H1 (cell line): ENCODE measurements at regions not wholly inside any gene's neighbourhood (a gene's known extent, or its start where the extent isn't known, plus 50 kb on each side); places are given as distances from the start of the nearest gene placed in this dataset.

Source experiments
- CBX8 ChIP-seq: fragments of 300-800, 300-1000 bp; sonication (generic); IDR thresholded peaks from 2 replicates; pipeline ENCODE4 v1.7.1; 2016; ENCODE audit warnings: low read depth, low read length, borderline replicate concordance
- CHD2 ChIP-seq: IDR thresholded peaks from 2 replicates; pipeline ENCODE4 v1.6.1; 2012; ENCODE audit warnings: low read length, improper control_type of control experiment
- JUND ChIP-seq: IDR thresholded peaks from 2 replicates; pipeline ENCODE4 v1.6.1; 2011; ENCODE audit warnings: mild to moderate bottlenecking, improper control_type of control experiment, low read length
- KDM5A ChIP-seq: fragments of 200-600 bp; IDR thresholded peaks from 2 replicates; pipeline ENCODE4 v1.7.1; 2012; ENCODE audit warnings: mild to moderate bottlenecking, low read length, inconsistent platforms, mixed read lengths
- SRF ChIP-seq: IDR thresholded peaks from 2 replicates; pipeline ENCODE4 v1.6.1; 2011; ENCODE audit warnings: mild to moderate bottlenecking, low read depth, low read length, moderate library complexity
- TF ChIP-seq, protein P1 (sequence below): fragments of 300-600 bp; sonication (generic); IDR thresholded peaks from 2 replicates; pipeline ENCODE4 v1.7.1; 2012; ENCODE audit warnings: low read length, moderate library complexity, mild to moderate bottlenecking, inconsistent platforms; ENCODE audit not compliant: insufficient replicate concordance
- TF ChIP-seq, protein P2 (sequence below): IDR thresholded peaks from 2 replicates; pipeline ENCODE4 v1.6.1; 2012; ENCODE audit warnings: low read length, inconsistent platforms
- TF ChIP-seq, protein P3 (sequence below): IDR thresholded peaks from 2 replicates; pipeline ENCODE4 v1.6.1; 2012; ENCODE audit warnings: inconsistent platforms

DNA sequence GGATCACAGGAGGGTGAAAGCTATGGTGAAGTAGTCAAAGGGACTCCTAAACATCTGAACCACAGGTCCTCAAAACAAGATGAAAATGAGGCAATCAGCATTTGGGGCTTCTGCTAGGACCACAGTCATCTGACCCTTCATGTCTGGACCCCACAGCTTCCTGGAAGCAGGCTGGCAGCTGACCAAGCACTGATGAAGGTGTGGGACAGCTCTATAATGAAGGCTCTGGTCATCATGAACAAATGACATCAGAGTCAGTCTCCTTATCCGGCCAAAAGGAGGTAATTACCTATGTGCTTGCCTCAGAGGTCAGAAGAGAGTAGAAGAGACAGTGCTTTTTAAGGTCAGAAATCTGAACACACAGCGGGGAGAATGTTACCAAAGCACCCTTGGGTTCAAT lies 101.2 kb upstream of the GNAO1 start (continued):
- TF ChIP-seq, protein P1, sequence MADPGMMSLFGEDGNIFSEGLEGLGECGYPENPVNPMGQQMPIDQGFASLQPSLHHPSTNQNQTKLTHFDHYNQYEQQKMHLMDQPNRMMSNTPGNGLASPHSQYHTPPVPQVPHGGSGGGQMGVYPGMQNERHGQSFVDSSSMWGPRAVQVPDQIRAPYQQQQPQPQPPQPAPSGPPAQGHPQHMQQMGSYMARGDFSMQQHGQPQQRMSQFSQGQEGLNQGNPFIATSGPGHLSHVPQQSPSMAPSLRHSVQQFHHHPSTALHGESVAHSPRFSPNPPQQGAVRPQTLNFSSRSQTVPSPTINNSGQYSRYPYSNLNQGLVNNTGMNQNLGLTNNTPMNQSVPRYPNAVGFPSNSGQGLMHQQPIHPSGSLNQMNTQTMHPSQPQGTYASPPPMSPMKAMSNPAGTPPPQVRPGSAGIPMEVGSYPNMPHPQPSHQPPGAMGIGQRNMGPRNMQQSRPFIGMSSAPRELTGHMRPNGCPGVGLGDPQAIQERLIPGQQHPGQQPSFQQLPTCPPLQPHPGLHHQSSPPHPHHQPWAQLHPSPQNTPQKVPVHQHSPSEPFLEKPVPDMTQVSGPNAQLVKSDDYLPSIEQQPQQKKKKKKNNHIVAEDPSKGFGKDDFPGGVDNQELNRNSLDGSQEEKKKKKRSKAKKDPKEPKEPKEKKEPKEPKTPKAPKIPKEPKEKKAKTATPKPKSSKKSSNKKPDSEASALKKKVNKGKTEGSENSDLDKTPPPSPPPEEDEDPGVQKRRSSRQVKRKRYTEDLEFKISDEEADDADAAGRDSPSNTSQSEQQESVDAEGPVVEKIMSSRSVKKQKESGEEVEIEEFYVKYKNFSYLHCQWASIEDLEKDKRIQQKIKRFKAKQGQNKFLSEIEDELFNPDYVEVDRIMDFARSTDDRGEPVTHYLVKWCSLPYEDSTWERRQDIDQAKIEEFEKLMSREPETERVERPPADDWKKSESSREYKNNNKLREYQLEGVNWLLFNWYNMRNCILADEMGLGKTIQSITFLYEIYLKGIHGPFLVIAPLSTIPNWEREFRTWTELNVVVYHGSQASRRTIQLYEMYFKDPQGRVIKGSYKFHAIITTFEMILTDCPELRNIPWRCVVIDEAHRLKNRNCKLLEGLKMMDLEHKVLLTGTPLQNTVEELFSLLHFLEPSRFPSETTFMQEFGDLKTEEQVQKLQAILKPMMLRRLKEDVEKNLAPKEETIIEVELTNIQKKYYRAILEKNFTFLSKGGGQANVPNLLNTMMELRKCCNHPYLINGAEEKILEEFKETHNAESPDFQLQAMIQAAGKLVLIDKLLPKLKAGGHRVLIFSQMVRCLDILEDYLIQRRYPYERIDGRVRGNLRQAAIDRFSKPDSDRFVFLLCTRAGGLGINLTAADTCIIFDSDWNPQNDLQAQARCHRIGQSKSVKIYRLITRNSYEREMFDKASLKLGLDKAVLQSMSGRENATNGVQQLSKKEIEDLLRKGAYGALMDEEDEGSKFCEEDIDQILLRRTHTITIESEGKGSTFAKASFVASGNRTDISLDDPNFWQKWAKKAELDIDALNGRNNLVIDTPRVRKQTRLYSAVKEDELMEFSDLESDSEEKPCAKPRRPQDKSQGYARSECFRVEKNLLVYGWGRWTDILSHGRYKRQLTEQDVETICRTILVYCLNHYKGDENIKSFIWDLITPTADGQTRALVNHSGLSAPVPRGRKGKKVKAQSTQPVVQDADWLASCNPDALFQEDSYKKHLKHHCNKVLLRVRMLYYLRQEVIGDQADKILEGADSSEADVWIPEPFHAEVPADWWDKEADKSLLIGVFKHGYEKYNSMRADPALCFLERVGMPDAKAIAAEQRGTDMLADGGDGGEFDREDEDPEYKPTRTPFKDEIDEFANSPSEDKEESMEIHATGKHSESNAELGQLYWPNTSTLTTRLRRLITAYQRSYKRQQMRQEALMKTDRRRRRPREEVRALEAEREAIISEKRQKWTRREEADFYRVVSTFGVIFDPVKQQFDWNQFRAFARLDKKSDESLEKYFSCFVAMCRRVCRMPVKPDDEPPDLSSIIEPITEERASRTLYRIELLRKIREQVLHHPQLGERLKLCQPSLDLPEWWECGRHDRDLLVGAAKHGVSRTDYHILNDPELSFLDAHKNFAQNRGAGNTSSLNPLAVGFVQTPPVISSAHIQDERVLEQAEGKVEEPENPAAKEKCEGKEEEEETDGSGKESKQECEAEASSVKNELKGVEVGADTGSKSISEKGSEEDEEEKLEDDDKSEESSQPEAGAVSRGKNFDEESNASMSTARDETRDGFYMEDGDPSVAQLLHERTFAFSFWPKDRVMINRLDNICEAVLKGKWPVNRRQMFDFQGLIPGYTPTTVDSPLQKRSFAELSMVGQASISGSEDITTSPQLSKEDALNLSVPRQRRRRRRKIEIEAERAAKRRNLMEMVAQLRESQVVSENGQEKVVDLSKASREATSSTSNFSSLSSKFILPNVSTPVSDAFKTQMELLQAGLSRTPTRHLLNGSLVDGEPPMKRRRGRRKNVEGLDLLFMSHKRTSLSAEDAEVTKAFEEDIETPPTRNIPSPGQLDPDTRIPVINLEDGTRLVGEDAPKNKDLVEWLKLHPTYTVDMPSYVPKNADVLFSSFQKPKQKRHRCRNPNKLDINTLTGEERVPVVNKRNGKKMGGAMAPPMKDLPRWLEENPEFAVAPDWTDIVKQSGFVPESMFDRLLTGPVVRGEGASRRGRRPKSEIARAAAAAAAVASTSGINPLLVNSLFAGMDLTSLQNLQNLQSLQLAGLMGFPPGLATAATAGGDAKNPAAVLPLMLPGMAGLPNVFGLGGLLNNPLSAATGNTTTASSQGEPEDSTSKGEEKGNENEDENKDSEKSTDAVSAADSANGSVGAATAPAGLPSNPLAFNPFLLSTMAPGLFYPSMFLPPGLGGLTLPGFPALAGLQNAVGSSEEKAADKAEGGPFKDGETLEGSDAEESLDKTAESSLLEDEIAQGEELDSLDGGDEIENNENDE: no peak
- TF ChIP-seq CHD2: no peak
- TF ChIP-seq, protein P2, sequence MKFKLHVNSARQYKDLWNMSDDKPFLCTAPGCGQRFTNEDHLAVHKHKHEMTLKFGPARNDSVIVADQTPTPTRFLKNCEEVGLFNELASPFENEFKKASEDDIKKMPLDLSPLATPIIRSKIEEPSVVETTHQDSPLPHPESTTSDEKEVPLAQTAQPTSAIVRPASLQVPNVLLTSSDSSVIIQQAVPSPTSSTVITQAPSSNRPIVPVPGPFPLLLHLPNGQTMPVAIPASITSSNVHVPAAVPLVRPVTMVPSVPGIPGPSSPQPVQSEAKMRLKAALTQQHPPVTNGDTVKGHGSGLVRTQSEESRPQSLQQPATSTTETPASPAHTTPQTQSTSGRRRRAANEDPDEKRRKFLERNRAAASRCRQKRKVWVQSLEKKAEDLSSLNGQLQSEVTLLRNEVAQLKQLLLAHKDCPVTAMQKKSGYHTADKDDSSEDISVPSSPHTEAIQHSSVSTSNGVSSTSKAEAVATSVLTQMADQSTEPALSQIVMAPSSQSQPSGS: no peak
- TF ChIP-seq SRF: no peak
- TF ChIP-seq KDM5A: no peak
- TF ChIP-seq, protein P3, sequence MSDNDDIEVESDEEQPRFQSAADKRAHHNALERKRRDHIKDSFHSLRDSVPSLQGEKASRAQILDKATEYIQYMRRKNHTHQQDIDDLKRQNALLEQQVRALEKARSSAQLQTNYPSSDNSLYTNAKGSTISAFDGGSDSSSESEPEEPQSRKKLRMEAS: no peak
- TF ChIP-seq JUND: no peak
- TF ChIP-seq CBX8: no peak
